ENCODE measurements at regions not wholly inside any gene's neighbourhood (a gene's known extent, or its start where the extent isn't known, plus 50 kb on each side); places are given as distances from the start of the nearest gene placed in this dataset.

DNA sequence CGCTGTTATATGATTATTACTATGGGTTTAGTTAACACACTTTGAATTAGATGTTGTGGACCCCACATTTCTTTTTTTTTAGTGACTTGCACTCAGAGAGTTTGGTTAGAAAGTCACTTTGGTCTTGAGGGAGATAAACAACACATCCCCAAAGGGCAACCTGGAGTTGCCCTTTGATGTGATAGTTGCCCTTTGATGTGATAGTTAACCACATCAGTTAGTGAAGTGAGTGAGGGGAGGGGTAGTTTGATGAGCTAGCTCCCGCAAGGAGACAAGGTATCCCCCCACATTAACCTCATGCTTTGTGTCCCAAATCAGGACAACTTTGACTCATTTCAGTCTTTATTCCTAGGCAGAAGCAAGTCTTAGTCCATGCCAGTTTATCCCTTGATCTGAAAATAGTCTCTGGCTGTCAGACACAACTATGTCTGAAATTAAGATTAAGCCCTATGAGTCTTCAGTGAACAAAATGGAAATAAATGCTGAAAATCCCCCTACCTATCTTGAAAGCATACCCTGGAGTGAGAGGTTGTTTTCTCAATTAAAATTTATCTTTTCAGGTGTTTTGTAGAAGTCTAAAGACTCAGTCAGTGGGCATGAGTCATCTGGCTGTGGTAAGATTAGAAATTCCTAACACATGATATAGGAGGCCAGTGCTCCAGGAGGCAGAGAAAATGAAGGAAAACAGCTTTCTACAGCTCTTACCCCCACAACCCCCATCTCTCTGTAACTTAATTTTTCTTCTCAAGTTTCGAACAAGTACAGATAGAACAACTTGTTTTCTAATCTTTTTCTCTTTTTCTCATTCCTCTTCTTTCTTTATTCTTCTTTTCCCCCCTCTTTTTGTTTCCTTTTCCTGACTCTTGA lies 208.9 kb upstream of the DMRTA1 start:
- Mint-ChIP-seq H3K9me3 (no peaks in the 10 kb centered on the region), H3K27ac (no peak overlapping the region), H3K27me3 (ENCODE audit: low read depth) (peaks cover 54% of the 10 kb centered on the region), H3K4me1 (ENCODE audit: low read depth) (peaks cover 31% of the 10 kb centered on the region), H3K4me3 (no peak overlapping the region), H3K36me3 (ENCODE audit: low read depth) (no peaks in the 10 kb centered on the region)
- DNase-seq (ENCODE audit: low spot score) = no peak

DNA sequence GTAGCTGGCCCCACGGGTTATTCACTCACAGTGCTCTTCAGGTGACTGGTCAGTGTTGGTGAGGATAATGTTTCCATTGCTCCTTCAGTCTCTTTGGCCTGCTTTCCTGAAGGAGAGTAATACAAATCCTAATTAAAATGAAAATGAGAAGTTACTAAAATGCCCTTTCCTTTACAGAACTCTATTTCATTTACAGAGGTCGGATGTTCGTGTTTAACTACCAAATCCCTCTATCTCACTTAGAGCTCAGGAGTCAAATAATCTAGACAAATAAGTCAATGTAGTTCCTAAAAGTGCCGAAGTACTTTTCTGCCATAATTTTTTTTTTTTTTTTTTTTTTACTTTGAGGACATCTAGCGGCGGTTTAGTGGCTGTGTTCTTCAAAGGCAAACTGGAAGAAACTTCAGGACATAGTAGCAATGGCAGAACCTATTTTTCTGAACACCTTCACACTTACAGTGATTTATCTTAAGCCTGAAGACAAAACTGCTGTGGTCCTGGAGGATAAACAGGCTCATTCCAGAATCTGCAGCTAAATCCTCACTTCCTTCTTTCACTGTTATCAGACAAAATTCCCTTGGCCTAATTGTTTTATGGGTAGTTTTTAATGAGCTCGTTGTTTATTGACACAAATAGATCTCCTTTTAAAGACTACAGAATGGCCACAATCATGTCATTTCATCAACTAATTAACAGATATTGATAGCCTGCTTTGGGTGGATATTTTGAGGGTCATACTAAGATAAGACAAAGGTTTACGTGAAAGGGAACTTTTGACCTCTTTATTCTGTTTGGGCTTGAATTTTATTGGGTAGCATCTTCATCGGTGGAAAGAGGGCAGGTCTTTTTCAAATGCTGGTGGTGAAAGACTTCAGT lies 207.6 kb upstream of the DMRTA1 start:
- Mint-ChIP-seq H3K9me3 (no peaks in the 10 kb centered on the region), H3K27ac (no peak overlapping the region), H3K36me3 (ENCODE audit: low read depth) (no peaks in the 10 kb centered on the region), H3K4me1 (ENCODE audit: low read depth) (peaks cover 31% of the 10 kb centered on the region), H3K27me3 (ENCODE audit: low read depth) (peaks cover 52% of the 10 kb centered on the region), H3K4me3 (no peak overlapping the region)
- no peak for DNase-seq (ENCODE audit: low spot score)

DNA sequence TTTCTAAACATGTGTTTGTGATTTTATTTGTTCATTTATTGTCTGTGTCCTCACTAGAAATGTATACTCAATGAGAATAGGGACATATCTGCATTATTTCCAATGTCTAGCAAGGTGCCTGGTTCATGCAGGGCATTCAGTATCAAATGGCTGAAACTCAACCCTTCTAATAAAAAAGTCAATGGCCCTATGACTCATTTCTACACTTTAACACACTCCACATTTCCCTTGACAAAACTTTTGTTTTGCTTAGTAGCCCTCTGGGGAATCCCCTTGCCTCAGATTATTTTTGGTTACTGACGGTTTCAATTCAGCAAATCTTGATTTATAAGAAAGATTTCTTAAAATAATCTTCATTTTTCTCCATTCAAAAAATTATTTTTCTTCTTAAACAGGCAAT lies 206.0 kb upstream of the DMRTA1 start:
- Mint-ChIP-seq H3K27me3 (ENCODE audit: low read depth) (peaks cover 45% of the 10 kb centered on the region), H3K36me3 (ENCODE audit: low read depth) (no peaks in the 10 kb centered on the region), H3K4me1 (ENCODE audit: low read depth) (peaks cover 31% of the 10 kb centered on the region), H3K9me3 (no peaks in the 10 kb centered on the region), H3K27ac (no peak overlapping the region), H3K4me3 (peak overlapping the region; percentile 29)
- no peak for DNase-seq (ENCODE audit: low spot score)

DNA sequence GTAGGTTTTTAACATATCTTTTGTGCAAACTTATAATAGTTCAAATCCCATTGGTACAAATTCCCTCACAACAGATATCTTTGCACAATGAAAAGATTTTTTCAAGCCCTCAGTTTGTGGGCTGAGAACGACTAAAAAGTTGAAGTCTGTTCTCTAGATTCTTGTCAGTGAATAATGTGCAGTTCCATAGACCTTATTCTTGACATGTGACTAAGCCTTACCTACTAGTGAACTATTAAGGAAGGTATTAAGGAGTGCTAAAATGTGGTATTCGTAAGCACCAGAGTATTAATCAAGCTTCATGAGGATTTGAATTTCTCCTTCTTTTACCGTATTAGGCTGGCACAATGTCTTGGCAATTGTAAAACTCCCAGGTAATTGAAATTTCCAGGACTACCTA lies 205.6 kb upstream of the DMRTA1 start:
- no peaks in the 10 kb centered on the region for H3K9me3 Mint-ChIP-seq
- H3K36me3 Mint-ChIP-seq (ENCODE audit: low read depth) = no peaks in the 10 kb centered on the region
- H3K27ac Mint-ChIP-seq = no peak overlapping the region
- H3K27me3 Mint-ChIP-seq (ENCODE audit: low read depth) = peaks cover 43% of the 10 kb centered on the region
- no peak for DNase-seq (ENCODE audit: low spot score)
- H3K4me3 Mint-ChIP-seq = no peak overlapping the region
- H3K4me1 Mint-ChIP-seq (ENCODE audit: low read depth) = peaks cover 31% of the 10 kb centered on the region

DNA sequence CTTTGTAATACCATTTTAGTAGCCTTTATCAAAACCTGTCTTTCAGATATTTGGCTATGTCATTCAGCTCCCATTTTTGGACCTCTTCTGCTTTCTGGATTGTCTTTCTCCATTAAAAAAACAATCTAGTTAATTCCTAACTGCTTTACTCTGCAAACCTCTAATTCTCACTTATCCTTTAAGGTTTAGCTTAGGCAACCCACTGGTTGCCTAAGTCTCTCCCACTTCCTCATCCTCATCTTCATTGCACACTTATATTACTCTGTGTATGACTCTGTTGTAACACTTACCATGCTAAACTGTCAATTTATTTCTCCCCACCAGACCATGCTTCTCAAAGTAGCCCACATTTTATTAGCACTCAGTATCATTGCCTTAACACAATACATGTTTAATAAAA lies 205.0 kb upstream of the DMRTA1 start:
- Mint-ChIP-seq H3K9me3 (no peaks in the 10 kb centered on the region), H3K27me3 (ENCODE audit: low read depth) (peaks cover 41% of the 10 kb centered on the region), H3K27ac (no peak overlapping the region), H3K4me1 (ENCODE audit: low read depth) (peaks cover 31% of the 10 kb centered on the region), H3K4me3 (no peak overlapping the region), H3K36me3 (ENCODE audit: low read depth) (no peaks in the 10 kb centered on the region)
- no peak for DNase-seq (ENCODE audit: low spot score)

DNA sequence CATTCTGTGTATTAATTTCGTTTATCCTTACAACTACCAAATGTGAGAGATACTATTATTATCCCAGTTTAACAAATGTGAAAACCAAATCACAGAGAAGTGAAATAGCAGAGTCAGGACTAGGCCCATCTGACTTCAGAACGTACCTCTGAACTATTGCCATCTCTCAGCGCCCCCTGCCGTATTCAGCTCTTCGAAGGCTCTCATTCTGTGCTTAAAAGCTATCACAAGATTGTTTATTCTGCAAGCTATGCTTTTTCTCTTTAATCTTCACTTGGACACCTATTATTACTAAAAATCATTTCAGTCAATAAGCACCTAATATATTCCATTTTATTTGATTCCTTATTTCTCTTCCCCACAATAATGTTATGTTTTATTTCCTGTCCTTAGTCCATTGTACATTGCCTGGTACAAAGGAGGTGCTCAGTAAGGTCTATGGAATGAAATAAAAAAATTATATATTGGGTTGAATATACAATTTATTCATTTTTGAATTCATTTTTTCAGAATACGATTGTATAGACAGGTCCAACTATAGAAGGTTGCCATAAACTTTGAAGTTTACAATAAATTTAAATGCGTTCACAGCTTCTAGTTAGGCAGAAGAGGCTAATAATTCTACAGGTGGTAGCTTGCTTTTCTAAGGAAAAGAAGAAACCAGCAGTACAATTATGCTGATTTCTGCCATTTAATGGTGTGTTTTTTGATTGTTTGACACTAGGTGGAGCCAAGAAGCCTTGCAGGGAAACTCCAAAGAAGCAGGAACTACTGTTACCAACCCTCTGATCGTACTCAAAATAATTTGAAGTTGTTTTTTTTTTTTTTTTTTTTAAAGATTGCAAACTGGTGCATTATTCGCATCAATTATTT lies 202.2 kb upstream of the DMRTA1 start:
- Mint-ChIP-seq H3K27me3 (ENCODE audit: low read depth) (peaks cover 49% of the 10 kb centered on the region), H3K4me1 (ENCODE audit: low read depth) (peaks cover 22% of the 10 kb centered on the region), H3K36me3 (ENCODE audit: low read depth) (no peaks in the 10 kb centered on the region), H3K27ac (no peak overlapping the region), H3K4me3 (no peak overlapping the region), H3K9me3 (no peaks in the 10 kb centered on the region)
- no peak for DNase-seq (ENCODE audit: low spot score)

DNA sequence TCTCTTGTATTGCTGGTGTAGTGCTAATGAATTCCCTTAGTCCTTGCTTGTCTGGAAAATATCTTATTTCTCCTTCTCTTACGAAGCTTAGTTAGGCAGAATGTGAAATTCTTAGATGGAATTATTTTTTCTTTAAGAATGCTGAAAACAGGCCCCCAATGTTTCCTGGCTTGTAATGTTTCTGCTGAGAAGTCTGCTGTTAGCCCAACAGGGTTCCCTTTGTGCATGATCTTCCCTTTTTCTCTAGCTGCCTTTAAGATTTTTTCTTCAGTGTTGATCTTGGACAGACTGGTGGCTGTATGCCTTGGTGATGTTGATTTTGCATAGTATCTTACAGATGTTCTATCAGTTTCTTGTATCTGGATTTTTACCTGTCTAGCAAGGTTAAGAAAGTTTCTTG lies 191.3 kb upstream of the DMRTA1 start:
- H3K4me1 Mint-ChIP-seq (ENCODE audit: low read depth) = no peaks in the 10 kb centered on the region
- no peak overlapping the region for H3K4me3 Mint-ChIP-seq
- peaks cover 13% of the 10 kb centered on the region for H3K27me3 Mint-ChIP-seq (ENCODE audit: low read depth)
- no peaks in the 10 kb centered on the region for H3K36me3 Mint-ChIP-seq (ENCODE audit: low read depth)
- no peak for DNase-seq (ENCODE audit: low spot score)
- peaks cover 12% of the 10 kb centered on the region for H3K9me3 Mint-ChIP-seq
- H3K27ac Mint-ChIP-seq = no peak overlapping the region

DNA sequence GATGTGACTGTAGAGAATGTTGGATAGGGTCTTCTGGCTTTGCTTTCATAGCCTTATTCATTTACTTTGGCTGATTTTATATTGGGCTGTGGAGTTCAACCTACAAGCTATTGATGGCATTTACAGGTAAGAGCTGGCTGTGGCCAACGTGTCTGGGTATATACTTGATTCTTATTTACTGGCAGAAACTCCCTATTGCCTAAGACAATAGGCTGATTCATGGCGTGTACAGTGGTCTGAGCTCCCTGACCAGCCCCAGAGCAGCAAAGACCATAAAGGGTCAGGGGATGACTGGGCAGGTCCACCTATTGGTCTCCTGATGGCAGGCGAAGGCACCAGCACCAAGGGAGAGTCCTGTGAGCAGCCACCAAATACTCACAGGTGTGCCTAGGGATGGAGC lies 190.2 kb upstream of the DMRTA1 start:
- Mint-ChIP-seq H3K27me3 (ENCODE audit: low read depth) (peaks cover 13% of the 10 kb centered on the region), H3K4me3 (no peak overlapping the region), H3K27ac (no peak overlapping the region), H3K36me3 (ENCODE audit: low read depth) (no peaks in the 10 kb centered on the region), H3K9me3 (peaks cover 12% of the 10 kb centered on the region), H3K4me1 (ENCODE audit: low read depth) (no peaks in the 10 kb centered on the region)
- DNase-seq (ENCODE audit: low spot score) = no peak

DNA sequence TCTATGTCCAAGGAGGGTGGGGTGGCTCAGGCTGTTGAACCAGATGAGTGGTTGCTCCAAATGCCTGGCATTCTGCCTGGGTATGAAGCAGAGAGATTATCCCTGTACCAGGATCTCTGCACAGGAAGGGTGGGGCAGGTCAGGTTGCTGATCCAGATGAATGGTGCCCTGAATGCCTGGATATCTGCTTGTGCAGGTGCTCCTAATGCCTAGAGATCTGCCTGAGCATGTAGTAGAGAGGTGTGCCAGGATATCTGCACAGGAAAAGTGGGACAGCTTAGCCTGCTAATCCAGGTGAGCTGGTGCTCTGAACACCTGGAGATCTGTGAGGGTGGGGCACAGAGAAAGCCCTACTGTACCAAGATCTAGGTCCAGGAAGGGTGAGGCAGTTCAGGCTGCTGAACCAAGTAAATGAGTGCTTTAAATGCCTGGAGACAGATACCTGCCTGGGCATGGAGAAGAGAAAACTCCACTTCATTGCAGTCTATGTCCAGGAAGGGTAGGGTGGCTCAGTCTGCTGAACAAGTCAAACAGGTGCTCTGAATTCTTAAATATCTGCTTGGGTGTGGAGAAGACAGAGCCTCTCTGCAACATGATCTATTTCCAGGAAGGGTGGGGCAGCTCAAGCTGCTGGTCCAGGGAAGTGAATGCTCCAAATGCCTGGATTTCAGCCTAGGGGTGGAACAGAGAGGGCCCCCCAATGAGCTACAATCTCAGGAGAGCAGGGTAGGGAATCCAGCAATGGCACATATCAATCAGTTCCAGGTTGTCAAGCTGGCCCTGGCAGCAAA lies 189.4 kb upstream of the DMRTA1 start:
- H3K4me3 Mint-ChIP-seq = no peak overlapping the region
- H3K27me3 Mint-ChIP-seq (ENCODE audit: low read depth) = peaks cover 13% of the 10 kb centered on the region
- H3K27ac Mint-ChIP-seq = no peak overlapping the region
- no peak for DNase-seq (ENCODE audit: low spot score)
- H3K4me1 Mint-ChIP-seq (ENCODE audit: low read depth) = no peaks in the 10 kb centered on the region
- H3K9me3 Mint-ChIP-seq = peaks cover 4% of the 10 kb centered on the region
- no peaks in the 10 kb centered on the region for H3K36me3 Mint-ChIP-seq (ENCODE audit: low read depth)

DNA sequence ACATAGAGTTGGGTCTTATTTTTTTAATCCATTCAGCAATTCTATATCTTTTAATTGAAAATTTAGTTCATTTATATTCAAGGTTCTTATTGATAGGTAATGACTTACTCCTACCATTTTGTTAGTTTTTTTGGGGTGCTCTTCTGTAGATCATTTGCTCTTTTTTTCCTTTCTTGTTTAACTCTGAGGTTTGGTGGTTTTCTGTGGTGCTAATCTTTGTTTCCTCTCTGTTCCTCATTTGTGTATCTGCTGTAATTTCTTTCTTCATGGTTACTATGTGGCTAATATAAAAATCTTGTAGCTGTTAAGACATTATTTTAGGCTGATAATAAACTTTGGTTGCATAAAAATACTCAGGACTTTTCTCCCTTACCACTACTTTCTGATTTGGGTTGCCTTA lies 181.6 kb upstream of the DMRTA1 start:
- Mint-ChIP-seq H3K4me3 (no peak overlapping the region), H3K36me3 (ENCODE audit: low read depth) (no peaks in the 10 kb centered on the region), H3K27ac (no peak overlapping the region), H3K4me1 (ENCODE audit: low read depth) (no peaks in the 10 kb centered on the region), H3K9me3 (peaks cover 17% of the 10 kb centered on the region), H3K27me3 (ENCODE audit: low read depth) (no peaks in the 10 kb centered on the region)
- DNase-seq (ENCODE audit: low spot score) = no peak

DNA sequence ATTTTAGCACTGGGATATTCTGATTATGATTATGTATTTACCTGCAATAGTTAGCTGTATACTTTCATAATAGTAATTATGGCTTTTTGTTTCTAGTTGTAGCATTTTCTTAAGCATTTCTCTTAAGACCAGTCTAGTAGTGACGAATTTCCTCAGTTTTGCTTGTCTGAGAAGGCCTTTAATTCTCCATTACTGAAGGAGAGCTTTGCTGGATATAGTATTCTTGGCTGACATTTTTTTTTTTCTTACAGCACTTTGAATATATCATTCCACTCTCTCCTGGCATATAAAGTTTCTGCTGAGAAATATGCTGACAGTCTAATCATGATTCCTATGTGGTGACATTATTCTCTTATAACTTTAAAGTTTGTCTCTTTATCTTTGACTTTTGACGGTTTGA lies 181.1 kb upstream of the DMRTA1 start:
- no peaks in the 10 kb centered on the region for H3K4me1 Mint-ChIP-seq (ENCODE audit: low read depth)
- H3K27ac Mint-ChIP-seq = no peak overlapping the region
- no peak for DNase-seq (ENCODE audit: low spot score)
- H3K4me3 Mint-ChIP-seq = no peak overlapping the region
- H3K27me3 Mint-ChIP-seq (ENCODE audit: low read depth) = no peaks in the 10 kb centered on the region
- H3K9me3 Mint-ChIP-seq = peaks cover 17% of the 10 kb centered on the region
- H3K36me3 Mint-ChIP-seq (ENCODE audit: low read depth) = no peaks in the 10 kb centered on the region

DNA sequence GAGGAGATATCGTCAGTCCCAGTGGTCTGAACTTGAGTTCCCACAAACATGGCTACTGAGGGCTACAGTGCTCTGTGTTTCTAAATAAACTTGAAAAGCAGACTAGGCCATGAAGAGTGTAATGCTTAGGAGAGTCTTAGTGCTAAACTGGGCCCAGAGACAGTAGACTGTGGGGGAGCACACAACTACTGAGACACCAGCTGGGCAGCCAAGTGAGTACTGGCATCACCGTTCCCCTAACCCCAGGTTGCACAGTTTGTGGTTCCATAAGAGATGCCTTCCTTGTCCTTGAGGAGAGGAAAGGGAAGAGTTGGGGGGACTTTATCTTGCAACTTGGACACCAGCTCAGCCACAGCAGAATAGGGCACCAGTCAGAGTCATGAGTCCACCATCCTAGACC lies 172.1 kb upstream of the DMRTA1 start:
- Mint-ChIP-seq H3K9me3 (no peaks in the 10 kb centered on the region), H3K4me1 (ENCODE audit: low read depth) (no peaks in the 10 kb centered on the region), H3K4me3 (no peak overlapping the region), H3K36me3 (ENCODE audit: low read depth) (no peaks in the 10 kb centered on the region), H3K27ac (no peak overlapping the region), H3K27me3 (ENCODE audit: low read depth) (no peaks in the 10 kb centered on the region)
- DNase-seq (ENCODE audit: low spot score) = no peak

DNA sequence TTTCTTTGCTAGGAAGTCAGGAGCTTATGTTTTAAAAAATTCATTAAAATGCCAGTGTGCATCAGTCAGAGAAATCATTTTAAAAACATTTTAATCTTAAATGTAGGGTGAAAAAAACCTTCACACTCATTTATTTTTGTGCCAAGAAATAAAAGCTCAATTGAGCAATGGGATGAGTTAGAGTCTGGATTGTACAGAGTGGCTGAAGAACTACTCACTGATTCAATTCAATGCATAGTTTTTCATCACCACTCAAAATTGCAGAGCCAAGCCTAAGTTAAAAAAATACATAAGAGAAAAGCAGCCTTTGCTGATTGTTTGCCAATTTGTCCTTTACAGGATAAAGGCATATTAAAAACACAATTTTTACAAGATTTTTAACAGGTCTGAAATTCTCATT lies 168.2 kb upstream of the DMRTA1 start:
- Mint-ChIP-seq H3K4me1 (ENCODE audit: low read depth) (no peaks in the 10 kb centered on the region), H3K4me3 (no peak overlapping the region), H3K9me3 (no peaks in the 10 kb centered on the region), H3K27me3 (ENCODE audit: low read depth) (no peaks in the 10 kb centered on the region), H3K36me3 (ENCODE audit: low read depth) (no peaks in the 10 kb centered on the region), H3K27ac (no peak overlapping the region)
- DNase-seq (ENCODE audit: low spot score) = no peak

All from T-helper 2 cell treated with Interferon-gamma antibody and Interleukin-4, amounts not matched to agents 5 μg/mL and 100 μg/mL, for 36 hours (primary cell).